ENCODE measurements at regions not wholly inside any gene's neighbourhood (a gene's known extent, or its start where the extent isn't known, plus 50 kb on each side); places are given as distances from the start of the nearest gene placed in this dataset.
"Not testable (repeated sequence)": the region's sequence is repeated elsewhere in the genome, so short reads cannot be mapped to it uniquely, and the experiment has no call there.

- not testable (repeated sequence) for DNase-seq
These were observed 83.9 kb upstream of the MAP3K1 start for GRCh38 chr5:56731473-56731872.

GRCh38 chr5:56729488-56729887 lies 85.9 kb upstream of the MAP3K1 start:
- DNase-seq: no peak

GRCh38 chr5:56725711-56726411 lies 89.5 kb upstream of the MAP3K1 start:
- no peak for DNase-seq

- not testable (repeated sequence) for DNase-seq
These were observed 90.5 kb upstream of the MAP3K1 start for GRCh38 chr5:56724857-56725256.

GRCh38 chr5:56722317-56722716 lies 93.0 kb upstream of the MAP3K1 start:
- DNase-seq: no peak

GRCh38 chr5:56717253-56717987 lies 97.9 kb upstream of the MAP3K1 start:
- no peak for DNase-seq

GRCh38 chr5:56715986-56716385 lies 99.4 kb upstream of the MAP3K1 start:
- no peak for DNase-seq

- DNase-seq: no peak
These were observed 102.3 kb upstream of the MAP3K1 start for GRCh38 chr5:56712895-56713591.

GRCh38 chr5:56710826-56711590 lies 104.3 kb upstream of the MAP3K1 start:
- DNase-seq: no peak

GRCh38 chr5:56706504-56706903 lies 108.8 kb upstream of the MAP3K1 start:
- no peak for DNase-seq

- no peak for DNase-seq
These were observed 110.1 kb upstream of the MAP3K1 start for GRCh38 chr5:56705217-56705616.

GRCh38 chr5:56703952-56704351 lies 111.4 kb upstream of the MAP3K1 start:
- DNase-seq: no peak

- no peak for DNase-seq
These were observed 114.6 kb upstream of the MAP3K1 start for GRCh38 chr5:56700711-56701110.

- DNase-seq: no peak
These were observed 115.8 kb upstream of the MAP3K1 start for GRCh38 chr5:56699538-56699937.

GRCh38 chr5:56698463-56699381 lies 116.6 kb upstream of the MAP3K1 start:
- no peak for DNase-seq

GRCh38 chr5:56696900-56697299 lies 118.4 kb upstream of the MAP3K1 start:
- no peak for DNase-seq

- no peak for DNase-seq
These were observed 122.1 kb upstream of the MAP3K1 start for GRCh38 chr5:56693220-56693579.

GRCh38 chr5:56692359-56693219 lies 122.8 kb upstream of the MAP3K1 start:
- DNase-seq: no peak

GRCh38 chr5:56688402-56688801 lies 126.9 kb upstream of the MAP3K1 start:
- DNase-seq: no peak

GRCh38 chr5:56686337-56687195 lies 128.8 kb upstream of the MAP3K1 start:
- DNase-seq: no peak
